ENCODE measurements at regions not wholly inside any gene's neighbourhood (a gene's known extent, or its start where the extent isn't known, plus 50 kb on each side); places are given as distances from the start of the nearest gene placed in this dataset.

DNA sequence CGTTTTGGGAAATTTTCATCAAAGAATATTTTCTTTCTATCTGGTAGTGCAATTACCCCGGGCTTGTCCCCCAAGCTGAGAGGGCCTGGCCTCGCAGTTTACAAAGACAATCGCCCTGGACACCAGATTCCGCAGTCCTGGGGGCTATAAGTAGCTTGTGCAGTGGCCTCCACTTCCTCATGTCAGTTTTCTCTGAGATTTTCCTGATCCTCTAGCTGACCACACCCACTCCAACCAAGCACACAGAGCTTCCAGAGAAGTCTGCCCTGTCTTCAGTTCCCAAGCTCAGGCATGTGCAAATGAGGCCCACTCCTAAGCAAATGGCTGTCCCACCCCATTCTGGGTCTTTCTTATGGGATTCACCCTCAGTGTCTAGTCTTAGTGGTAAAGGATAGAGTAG is 245.3 kb downstream of the MAFB start:
- no peak for DNase-seq

DNA sequence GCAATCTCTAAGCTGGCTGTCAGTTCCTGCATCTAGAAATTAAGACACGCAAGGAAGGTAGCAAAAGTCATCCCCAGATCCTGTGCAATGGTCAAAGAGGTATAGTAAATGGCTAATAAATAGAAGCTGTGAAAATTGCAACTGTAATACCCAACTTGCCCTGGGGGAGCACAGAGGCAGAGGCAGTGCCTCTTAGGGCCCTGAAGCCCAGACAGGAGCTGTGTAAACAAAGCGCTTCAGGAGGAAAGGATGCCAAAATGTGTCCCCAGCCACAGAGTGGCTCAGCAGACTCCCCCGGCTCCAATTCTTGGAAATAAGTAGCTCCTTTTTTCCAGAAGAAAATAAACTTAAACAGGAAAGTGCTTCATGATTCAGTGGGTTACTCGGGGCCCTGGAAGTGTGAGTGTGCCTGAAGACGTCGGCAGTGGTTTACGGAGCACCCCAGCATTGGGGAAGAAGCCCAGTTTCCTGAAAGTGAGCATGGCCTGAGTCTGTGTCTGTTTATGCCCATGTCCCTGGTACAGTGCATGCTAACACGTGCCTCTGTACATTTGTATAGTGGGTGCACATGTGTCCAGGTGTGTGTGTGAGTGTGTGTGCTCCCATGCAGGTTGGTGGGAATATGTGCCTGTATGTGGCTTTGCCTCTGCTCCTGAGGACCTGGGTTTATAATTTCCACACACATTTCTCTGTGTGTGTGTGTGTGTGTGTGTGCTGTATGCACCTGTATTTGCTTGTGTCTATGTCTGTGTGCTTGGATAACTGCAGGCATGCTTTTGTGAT is 246.7 kb downstream of the MAFB start:
- no peak for DNase-seq

DNA sequence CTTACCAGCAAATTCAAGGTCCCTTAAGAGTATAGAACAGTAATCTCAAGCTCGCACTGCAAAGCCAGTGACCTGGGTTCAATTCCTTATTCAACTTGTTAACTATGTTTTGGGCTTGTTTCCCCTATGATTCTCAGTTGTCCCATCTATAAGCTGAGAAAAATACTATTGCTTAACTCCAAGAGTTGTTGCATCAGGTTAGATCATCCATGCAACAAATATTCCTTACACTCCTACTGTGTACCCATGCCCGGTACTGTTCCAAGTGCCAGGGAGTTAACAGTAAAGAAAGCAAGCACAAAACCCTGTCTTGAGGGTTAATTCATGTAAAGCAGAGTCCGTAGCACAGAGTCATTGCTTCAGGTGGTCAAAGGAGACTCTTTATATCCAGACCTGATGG is 247.3 kb downstream of the MAFB start:
- DNase-seq, result no peak

DNA sequence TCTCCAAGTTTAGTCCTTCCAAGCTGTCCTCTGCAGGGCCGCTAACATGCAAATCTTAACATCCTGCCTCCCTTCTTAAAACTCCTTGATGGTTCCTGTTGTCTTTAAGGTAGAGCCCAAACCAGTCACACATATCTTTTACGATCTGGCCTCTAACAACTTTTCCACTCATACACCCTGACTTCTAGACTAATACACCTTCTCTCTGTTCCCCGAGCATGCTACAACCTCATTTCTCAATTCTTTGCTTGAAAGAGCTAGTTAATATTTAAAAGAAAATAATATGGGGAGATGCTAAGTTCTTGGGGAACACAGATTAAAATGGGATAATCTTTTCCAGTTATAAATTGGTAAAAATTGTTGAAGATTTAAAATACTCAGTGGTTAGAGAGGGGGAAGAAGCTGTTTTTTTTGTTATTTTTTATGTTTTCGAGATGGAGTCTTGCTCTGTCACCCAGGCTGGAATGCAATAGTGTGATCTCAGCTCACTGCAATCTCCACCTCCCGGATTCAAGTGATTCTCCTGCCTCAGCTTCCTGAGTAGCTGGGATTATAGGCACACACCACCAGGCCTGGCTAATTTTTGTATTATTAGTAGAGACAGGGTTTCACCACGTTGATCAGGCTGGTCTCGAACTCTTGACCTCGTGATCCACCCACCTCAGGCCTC is 250.7 kb downstream of the MAFB start:
- DNase-seq, result no peak

DNA sequence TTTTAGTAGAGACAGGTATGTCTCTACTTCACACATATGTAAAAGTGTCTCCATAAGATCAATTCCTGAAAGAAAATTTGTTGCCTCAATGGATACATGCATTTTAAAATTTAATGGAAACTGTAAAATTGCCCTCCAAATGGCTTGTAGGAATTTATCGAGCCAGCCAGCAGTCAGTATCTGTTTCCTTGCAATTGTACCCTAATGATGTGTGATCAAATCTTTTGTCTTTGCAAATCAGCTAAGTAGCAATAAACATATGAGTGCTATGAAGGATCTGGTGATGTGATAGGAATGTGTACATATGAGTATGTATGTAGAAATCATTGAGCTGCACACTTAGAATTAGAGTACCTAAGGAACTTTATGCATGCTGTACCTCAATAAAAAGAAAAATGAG is 253.0 kb downstream of the MAFB start:
- DNase-seq, result no peak

DNA sequence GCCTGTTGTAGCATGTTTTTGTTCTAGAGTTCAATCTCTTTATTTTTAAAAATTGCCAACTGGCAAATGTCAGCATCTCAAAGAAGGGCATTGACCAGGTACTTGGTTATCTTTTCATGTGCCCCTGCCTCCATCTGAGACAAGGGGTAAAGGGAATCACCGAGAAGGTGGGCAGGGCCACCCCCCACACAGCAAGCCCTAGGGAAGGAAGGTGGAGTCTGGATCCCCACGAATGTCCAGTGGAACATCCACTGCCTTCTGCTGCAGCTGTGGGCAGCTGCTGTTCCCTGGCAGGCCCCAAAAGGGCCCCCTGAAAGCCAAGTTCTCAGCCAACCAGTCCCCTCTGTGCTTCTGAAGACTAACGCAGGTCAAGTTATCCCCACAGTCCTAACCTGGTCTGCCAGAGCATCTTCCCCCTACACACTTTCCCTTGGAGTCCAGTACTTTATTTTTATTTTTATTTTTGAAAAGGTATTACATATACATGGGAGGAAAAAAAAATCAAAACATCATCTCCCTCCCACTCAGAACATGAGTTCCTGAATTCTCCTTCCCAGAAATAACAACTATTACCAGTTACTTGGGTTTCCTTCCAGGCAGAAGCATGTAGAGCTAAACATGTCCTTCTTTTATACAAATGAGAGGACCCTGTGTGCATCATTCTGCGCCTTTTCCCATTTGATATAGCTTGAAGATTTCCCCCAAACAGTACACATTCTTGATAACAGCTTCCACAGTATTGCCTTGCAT is 253.7 kb downstream of the MAFB start:
- DNase-seq, result no peak

DNA sequence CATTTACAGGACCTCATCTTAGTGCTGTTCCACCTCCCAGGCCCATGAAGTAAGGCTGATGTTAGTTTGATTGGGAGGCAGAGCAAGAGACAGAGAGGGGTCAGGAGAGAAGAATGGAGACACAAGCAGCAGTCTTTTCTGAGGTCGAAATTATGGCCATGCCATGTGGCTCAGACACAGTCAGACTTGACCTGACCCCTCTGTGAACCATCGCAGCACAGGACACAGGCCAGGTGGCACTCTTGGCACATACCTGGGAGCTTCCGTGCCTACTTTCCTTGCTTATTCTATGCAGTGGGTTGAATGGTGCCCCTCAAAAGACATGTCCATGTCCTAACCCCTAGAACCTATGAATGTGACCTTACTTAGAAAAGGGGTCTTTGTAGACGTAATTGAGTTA is 254.9 kb downstream of the MAFB start:
- DNase-seq, result no peak

DNA sequence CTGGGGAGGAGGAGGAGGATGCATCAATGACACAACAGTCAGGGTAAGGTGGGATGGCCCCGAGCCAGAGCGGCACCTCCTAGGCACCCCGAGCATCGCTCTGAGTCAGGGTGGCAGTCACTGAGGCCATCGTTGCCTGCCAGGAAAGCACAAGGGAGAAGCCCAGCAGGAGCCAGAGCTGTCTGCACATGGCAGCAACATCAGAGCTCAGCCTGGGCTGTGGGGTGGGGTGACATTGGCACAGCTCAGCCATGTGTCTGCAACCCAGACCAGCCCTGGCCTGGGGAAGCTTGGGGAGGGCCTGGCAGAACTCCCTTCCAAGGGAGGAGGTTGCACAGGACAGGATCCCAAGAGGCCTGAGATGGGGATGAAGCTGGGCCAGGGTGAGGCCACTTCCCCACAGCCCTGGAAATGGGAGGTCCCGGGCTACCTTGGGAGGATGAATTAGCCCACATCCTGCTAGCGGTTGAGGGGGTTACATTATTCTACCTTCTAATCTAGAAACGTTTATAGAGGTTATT is 255.6 kb downstream of the MAFB start:
- no peak for DNase-seq

DNA sequence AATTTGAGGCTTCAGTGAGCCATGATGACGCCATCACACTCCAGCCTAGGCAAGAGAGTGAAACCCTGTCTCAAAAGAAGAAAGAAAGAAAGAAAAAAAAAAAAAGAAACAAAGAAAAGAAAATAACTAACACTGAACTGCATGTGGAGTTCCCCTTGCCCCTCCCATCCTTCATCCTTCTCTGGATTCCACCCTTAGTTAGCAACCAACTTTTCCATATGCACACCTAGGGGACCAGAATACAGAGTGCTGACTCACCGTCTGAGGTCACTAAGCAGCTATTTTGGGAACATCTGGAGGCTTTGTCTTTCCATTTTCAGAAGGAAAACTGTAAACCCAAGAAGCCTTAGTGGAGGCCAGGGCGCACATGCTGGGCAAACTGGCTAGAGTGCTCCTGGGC is 257.4 kb downstream of the MAFB start:
- DNase-seq, result no peak

DNA sequence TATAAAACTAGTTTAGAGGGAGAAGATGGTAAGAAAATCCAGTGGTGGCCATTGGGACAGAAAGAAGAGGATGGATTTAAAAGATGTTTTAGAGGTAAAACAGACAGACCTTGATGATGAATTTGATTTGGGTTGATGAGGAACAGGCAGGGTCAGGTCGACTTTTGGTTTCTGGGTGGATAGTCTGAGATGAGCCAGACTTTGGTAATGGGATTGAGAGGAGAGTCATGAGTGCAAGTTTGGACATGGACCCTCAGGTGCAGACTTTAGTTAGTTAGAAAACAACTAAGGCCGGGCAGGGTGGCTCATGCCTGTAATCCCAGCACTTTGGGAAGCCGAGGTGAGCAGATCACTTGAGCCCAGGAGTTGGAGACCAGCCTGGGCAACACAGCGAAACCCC is 257.9 kb downstream of the MAFB start:
- DNase-seq, result no peak

DNA sequence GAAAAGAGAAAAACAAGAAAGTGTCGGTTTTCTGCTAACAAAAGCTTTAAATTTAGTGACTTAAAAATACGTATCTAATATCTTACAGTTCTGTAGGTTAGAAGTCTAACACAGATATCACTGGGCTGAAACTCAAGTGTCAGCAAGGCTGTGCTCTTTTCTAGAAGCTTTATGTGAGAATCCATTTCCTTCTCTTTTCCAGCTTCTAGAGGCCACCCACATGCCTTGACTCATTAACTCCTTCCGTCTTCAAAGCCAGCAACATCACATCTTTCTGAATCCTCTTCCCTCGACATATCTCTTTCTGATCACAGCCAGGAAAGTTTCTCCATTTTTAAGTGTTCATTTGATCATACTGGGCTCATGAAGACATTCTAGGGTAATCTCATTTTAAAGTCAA is 262.0 kb downstream of the MAFB start:
- no peak for DNase-seq

DNA sequence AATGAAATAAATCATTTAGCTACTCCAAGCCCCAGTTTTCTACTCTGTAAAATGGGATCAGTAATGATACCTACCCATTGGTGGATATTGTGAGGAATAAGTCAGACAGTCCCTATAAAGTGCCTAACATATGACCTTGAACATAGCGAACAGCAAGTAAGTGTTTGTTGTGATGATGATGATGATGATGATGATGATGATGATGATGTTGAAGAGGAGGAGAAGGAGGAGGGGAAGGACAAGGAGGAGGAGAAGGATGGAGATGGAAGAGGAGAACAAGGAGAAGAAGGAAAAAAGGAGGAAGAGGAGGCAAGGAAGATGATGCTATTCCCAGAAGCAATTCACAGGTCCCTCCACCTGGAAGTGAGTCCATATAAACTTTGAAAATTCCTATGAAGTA is 264.3 kb downstream of the MAFB start:
- no peak for DNase-seq

DNA sequence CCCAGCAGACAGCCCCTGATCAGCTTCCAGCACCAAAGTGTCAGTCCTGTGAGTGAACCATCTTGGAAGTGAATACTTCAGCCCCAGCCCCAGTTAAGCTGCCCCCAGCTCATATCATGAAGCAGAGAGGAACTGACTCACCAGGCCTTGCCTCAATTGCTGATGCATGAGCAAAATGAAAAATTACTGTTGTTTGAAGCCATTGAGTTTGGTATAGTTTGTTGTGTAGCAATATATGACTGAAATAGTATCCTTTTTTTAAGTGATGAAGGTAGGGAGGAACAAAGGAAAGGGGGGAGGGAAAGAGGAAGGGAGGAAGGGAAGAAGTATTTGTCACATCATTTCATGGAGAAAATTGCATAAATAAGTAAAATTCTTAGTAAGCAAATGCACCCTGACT is 266.4 kb downstream of the MAFB start:
- no peak for DNase-seq

DNA sequence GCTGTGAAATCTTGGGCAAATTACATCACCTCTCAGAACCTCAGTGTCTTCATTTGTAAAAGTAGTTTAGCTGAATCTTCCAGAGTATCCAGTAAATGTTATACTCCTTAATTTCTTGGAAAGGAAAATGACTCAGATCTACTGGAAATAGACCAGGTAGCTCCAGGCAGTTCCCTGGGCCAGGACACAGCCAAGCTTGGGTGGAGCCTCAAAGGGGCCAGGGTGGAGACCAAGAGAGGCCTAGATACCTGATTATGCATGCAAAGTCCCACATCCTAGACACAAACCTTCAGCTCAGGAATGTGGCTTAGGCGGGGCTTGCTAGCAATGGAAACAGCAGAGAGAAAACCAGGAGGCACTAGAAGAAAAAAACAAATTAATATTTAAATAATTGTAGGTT is 272.8 kb downstream of the MAFB start:
- no peak for DNase-seq

DNA sequence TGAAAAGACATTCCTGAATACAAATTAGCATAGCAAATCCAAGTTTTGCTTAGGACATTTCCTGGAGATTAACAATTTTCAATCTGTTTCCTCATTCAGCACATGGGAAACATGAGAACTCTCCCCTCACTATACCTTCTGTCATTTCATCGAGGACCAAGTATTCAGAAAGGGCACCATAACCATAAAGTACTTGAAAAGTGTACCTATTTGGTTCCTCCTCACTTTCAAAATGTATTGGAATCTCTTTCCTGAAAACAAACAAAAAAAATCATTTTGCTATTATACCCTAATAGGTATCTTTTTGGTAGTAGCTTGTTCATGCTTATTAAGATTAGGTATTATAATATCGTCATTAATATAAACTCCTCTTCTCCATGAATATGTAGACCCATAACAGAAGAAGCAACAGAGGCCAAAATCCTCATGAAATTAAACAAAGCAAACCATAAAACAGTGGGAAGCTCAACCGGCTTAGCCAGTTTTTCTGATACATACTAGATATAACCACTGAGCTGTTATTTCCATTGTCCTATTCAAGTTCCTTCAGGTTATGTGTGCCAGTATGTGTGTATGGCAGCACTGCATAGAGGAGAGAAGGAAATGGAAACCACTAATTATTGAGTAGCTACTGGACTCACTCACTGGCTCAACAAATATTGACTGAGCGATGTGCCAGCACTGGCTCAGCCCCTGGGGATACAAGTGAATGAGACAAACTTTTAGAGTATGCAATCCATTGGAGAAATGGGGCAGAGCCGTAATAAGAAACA is 274.0 kb downstream of the MAFB start:
- no peak for DNase-seq

DNA sequence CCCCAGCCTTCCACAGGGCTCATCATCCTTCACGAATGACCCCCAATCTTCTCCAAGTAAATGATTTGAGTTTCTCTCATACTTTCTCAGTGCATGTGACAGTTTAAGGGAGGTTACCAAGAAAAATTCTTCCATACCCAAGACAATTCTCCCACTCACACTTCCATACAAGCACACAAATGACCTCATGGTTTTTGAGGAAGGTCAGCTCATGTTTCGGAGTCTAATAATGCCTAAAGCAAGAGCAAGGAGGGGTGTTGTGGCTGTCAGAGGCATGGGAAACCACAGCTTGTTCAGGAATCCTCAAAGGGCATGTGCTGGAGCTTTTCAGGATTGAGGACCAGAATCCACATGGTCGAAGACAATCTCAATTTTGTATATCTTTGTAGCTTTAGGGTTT is 279.0 kb downstream of the MAFB start:
- DNase-seq, result no peak

DNA sequence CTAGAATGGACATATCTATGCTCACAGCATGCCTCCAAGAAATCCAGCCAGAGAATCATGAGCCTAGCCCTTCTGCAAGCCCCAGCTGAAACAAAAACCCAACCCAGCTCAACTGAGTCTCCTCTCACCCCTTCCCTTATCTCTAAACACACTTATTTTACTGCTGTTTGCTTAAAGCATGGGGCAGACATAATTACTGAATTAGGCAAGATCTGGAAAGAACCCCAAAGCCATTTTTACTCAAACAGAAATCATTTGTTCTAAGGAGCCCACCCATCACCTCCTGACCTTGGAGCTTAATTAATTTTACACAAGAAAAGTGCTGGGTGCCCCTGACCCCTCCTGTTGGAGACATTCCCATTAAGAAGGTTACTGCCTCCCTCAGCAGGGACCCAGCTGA is 291.6 kb downstream of the MAFB start:
- DNase-seq, result no peak

DNA sequence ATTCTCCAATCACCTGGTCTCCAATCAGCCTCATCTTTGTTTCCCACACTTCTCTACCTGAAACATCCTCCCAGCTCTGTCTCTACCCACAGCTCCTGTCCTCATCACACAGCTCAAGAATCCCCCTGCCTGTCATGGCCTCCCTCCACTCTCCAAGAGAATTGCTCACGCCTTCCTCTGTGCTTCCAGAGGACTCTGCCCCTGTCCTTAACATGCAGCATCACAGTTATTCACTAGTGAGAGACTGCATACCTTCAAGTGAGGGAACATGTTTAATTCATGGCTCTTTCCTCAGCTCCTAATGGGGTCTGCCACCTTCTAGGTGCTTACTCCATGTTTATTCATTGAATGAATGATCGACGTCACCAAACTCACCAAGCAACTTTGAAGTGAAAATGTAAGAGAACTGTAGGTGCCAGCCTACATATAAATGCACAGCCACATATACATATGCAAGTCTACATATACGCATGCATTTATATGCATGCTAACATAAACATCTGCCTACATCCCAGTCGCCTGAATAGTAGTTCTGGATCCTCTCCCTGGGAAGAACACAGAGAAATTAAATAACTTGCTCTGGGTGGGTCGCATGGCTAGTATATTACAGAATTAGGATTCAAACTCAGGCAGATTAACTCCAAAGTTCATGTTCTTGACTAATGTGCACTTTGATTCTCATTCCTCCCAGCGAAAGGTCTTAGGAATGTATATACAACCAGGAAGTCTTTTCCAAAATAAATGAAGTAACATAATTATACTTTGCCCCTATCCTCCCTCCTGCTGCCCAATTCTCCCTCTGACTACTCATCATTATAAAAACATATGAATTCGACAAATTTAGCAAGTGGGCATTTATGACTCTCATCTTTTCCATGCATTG is 295.6 kb downstream of the MAFB start:
- DNase-seq, result no peak

DNA sequence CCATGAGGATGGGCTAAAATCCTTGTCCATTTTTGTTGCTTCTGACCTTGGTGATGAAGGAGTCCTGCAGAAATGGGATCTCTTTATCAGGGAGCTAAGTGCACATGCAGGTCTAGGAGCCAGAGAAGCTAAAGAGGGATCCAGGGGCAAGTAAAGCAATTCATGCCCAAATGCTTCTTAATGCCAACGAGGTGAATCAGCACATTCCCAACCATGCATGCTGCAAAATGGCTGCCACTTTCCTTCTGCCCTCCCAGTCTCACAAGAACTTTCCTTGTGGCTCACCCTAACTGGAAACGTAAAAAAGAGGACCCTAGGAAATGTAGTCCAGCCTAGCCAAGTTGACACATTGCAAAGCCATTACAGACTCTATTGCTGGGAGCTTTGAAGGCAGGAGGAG is 298.4 kb downstream of the MAFB start:
- no peak for DNase-seq

DNA sequence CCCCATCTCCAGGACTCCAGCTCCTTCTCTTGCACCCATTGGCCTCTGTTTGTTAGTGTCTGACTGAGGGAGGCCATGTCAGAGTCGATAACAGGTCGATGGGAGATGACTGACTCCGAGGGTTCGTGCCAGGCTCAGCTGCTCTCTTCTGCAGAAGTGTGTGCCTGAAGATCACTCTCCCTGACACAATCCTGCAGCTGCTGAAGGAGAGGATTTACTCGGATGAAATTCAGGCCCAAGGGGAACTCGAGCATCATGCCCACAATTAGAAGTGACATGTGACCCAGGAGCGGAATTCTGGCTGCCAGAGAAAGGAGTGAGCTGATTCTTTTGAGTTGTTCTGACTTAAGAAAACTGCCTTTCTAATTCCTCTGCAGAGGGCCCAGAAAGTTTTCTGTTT is 318.2 kb downstream of the MAFB start:
- DNase-seq, result no peak

DNA sequence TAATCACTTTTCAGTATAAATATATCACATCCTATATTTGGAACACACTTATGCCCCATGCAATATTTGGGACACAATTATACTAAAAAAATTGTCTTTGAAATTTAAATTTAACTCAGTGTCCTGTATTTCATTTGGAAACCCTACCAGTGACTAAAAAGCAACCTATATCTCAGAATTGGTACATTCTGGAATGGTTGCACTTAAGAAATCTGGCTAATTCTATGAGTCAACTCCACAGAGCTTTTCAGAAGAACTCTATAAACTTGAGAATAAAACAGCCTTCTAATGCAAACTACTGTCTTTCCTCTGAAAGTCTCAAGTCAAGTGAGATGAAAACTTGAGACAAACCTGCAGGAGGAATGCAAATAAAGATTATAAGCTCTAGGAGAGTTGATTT is 320.2 kb downstream of the MAFB start:
- no peak for DNase-seq

DNA sequence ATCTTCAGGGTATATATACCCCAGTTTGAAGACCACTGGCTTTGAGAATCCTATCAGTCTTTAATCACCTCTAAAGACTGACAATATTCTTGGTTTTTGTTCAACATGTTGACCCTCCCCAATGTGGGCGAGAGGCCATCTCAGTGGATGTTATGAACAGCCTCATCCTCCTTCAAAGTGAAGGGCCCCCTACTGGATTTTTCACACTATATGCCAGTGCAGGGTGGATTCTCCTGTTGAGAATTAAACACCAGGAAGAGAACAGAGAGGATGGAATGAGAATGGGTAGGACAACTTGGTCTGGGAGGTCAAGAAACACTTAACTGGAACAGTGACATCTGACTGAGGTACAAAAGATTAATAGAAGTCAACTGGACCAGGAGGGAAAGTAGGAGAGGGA is 327.1 kb downstream of the MAFB start:
- no peak for DNase-seq
